HG03025 (cell line): ENCODE measurements at regions not wholly inside any gene's neighbourhood (a gene's known extent, or its start where the extent isn't known, plus 50 kb on each side); places are given as distances from the start of the nearest gene placed in this dataset.
"Not testable (repeated sequence)": the region's sequence is repeated elsewhere in the genome, so short reads cannot be mapped to it uniquely, and the experiment has no call there.

Experiments
- ATAC-seq: cut with Tn5 transposase; IDR thresholded peaks from one replicate; pipeline ENCODE4 v1.9.1; 2021; ENCODE audit warnings: mild to moderate bottlenecking, moderate library complexity; ENCODE audit not compliant: unreplicated experiment, low FRiP score

- no peak for ATAC-seq
These were observed 50.4 kb upstream of the SOD1 start for GRCh38 chr21:31609081-31609480.

DNA sequence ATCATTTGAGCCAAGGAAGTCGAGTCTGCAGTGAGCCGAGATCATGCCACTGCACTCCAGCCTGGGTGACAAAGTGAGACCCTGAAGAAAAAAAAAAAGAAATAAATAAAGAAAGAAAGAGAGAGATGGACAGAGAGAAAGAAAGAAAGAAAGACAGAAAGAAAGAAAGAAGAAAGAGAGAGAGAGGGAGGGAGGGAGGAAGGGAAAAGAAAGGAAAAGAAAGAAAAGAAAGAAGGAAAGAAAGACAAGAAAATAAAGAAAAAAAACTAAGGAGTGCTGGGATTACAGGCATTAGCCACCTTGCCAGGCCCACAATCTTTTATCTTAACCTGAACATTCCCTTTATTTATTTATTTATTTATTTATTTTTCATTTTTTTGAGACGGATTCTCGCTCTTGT lies 51.7 kb upstream of the SOD1 start:
- no peak for ATAC-seq

GRCh38 chr21:31606081-31606874 lies 53.2 kb upstream of the SOD1 start:
- ATAC-seq: no peak

DNA sequence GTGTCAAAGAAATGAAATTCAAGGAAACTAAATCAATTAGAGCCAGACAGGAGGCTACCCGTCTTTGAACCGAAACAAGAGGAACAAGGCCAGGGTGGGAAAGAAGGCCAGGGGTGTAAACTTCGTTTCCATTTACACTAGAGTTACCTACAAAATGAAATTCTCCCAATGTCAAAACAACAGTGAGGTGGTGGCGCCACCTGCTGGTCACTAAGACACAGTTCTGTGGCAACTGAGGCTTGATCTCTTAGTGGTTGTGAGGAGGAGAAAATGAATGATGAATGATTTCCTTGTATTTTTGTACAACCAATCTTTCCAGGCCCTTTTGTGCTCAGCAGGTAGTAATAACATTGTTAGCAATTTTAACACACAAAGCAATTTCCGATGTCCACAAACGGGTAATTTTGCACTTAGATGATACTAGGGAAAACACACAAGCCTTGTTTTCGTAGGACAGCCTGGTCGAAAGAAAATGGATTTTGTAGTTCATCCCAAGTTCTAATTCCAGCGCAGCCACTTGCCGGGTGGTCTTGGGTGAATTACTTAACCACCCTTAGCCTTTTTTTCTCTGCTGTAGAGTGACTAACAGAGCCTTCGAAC lies 54.8 kb upstream of the SOD1 start:
- ATAC-seq: no peak

DNA sequence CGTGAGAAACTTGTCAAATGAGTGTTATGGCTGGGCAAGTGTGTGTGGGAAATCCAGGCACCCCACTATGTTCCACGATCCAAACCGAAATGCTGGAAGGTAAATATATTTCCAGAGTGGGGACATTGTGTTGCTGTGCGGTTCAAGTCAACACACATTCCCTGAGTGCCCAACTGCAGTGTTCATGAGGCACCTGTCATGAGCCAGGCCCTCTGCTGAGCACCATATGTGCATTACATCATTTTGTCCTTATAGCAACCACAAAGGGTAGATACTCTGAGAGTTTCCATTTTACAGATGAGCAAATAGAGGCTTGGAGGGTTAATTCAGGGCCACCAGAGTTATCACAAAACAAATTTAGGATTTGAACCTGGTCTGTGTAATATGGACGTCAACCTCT lies 59.9 kb upstream of the SOD1 start:
- no peak for ATAC-seq

- no peak for ATAC-seq
These were observed 60.5 kb upstream of the SOD1 start for GRCh38 chr21:31599013-31599412.

DNA sequence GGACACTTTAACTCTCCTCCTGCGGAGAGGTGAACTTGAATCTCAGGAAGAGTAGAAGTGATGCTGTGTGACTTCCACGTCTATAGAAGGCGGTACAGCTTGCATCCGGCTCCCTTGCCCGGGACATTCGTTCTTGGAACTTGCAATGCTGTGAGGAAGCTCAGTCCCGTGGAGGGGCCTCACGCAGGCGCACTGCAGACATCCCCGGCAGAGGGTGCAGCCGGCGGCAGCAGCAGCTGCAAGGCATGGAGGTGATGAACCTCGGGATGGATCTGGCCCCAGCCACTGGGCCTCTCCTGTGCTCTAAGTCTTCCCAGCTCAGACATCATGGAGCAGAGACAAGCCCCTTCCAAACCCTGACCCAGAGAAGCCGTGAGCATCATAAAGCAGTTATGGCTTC lies 61.8 kb upstream of the SOD1 start:
- no peak for ATAC-seq

DNA sequence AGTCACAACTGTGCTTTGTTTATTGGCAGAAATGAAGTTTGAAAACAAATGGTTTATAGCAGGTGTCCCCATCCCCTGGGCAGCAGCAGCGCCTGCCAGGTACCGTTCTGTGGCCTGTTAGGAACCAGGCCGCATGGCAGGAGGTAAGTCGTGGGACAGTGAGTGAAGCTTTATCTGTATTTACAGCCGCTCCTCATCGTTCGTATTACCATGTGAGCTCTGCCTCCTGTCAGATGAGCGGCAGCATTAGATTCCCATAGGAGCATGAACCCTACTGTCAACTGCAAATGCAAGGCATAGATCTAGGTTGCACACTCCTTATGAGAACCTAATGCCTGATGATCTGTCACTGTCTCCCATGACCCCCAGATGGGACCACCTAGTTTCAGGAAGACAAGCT lies 63.4 kb upstream of the SOD1 start:
- no peak for ATAC-seq

GRCh38 chr21:31594726-31595125 lies 64.8 kb upstream of the SOD1 start:
- no peak for ATAC-seq

DNA sequence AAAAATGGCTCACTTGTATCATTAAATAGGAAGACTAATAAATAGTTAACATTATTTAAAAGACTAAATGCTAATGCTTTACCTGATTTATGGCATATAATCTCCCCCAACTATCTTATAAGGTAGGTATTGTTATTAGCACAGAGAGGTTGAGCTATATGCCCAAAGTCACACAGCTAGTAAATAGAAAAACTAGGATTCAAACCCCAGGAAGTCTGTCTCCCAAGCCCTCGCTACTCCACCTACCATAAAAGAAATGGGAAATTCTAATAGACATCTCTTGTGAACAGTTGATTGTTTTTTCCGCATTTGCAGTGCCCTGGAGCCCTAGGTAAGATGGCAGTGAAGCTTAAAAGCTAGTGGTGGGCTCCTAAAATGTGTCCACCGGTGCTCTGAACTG lies 65.2 kb upstream of the SOD1 start:
- no peak for ATAC-seq

- ATAC-seq: no peak
These were observed 66.4 kb upstream of the SOD1 start for GRCh38 chr21:31592963-31593560.

- ATAC-seq: no peak
These were observed 67.0 kb upstream of the SOD1 start for GRCh38 chr21:31592516-31592915.

DNA sequence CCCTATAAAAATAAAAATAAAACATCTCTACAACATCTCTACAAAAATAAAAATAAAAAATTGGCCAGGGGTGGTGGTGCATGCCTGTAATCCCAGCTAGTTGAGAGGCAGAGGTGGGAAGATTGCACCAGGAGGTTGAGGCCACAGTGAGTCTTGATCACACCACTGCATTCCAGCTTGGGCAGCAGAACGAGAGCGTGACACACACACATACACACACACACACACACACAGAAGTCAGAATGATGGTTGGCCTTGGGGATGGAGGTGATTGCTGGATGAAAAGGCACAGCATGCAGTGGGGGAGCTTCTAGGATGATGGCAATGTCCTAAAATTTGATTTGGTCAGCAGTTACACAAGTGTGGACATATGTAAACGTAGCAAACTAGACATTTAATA lies 69.7 kb upstream of the SOD1 start:
- no peak for ATAC-seq

DNA sequence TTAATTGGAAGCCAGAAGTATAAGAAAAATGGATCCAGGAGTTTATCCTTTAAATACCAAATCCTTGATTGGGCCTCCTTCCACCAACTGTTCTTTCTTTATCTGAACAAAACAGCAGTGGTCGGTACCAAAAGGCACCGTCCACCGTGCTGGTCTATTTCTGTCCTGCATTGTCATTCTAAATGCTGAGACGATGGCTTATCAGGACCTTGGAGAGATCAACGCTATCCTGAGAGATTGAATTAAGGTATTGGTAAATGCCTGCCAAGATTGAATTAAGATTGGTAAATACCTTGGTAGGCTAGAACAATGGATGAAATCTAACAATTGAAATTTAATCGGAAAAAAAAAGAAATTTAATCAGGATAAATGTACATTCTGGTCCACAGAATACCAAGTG lies 73.4 kb upstream of the SOD1 start:
- no peak for ATAC-seq

DNA sequence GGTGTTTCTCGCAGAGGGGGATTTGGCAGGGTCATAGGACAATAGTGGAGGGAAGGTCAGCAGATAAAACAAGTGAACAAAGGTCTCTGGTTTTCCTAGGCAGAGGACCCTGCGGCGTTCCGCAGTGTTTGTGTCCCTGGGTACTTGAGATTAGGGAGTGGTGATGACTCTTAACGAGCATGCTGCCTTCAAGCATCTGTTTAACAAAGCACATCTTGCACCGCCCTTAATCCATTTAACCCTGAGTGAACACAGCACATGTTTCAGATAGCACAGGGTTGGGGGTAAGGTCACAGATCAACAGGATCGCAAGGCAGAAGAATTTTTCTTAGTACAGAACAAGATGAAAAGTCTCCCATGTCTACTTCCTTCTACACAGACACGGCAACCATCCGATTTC lies 75.6 kb upstream of the SOD1 start:
- not testable (repeated sequence) for ATAC-seq

- no peak for ATAC-seq
These were observed 76.0 kb upstream of the SOD1 start for GRCh38 chr21:31583498-31583897.

GRCh38 chr21:31580866-31581276 lies 78.6 kb upstream of the SOD1 start:
- ATAC-seq: no peak

DNA sequence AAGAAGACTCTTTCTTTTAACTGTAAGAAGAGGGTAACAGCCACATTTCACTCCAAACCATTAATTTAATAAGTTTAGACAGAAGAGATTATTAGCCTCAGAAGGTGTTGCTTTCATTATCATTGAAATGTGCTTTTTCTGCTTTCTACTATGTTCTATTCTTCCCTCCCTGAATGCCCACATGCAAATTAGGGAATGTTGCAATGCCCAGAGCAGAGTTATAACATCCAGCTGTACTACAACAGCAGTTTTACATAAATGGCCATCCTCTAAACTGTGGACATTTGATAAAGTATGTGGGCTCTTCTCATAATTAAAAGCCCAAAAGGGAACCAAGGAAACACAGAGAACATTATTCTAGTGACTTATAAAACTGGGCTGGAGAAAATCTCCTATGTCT lies 82.2 kb upstream of the SOD1 start:
- ATAC-seq: no peak

DNA sequence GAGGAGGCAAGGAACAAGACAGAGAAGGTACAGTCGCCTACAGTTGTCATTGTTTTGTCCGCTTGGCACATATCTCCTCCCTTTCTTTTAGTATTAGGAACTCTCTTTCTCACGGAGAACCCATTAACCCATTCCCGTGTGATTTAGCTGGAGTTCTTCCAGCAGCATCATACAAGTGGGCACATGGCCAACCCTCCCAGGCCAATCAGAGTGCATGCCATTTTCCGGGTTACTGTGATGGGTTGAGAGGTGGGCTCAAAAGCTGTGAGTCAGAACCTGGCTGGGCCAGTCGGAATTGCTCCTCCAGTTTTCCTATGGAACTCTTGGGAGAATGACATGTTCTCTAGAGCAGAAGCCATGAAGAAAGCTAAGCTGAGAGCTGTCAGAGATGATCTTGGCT lies 83.1 kb upstream of the SOD1 start:
- no peak for ATAC-seq

DNA sequence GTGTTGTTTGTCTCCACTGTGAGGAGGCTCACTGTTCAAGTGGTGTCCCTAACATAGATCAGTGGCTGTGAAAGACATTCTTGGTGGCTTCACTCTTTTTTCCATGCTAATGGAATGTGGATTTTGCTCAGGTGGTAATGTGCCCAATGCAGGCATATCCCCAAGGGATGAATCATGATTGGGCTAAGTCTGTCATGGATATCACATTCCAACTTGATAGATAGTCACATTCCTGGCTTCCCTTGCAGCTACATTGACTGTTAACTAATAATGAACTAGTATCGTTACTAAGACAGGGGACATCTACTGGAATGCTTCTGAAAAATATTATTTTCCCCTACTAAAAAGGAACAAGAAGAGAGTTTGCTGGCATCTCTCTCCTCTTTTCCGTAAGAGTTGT lies 86.3 kb upstream of the SOD1 start:
- ATAC-seq: no peak

- no peak for ATAC-seq
These were observed 87.6 kb upstream of the SOD1 start for GRCh38 chr21:31571879-31572278.
